Fibroblast of lung (primary cell): ENCODE measurements at regions not wholly inside any gene's neighbourhood (a gene's known extent, or its start where the extent isn't known, plus 50 kb on each side); places are given as distances from the start of the nearest gene placed in this dataset.

Experiments used
- DNase-seq, 2 donors: peaks; one replicate each; pipeline versions ENCODE4 v3.0.0 to v3.0.0-alpha.2; 2010; ENCODE audit warnings: low read depth in 2 of 2
- H2AFZ ChIP-seq: 2 replicates; pipeline ENCODE4 v1.5.1; 2012; ENCODE audit warnings: low read length, control low read depth, inconsistent platforms
- H3K27ac ChIP-seq: 2 replicates; pipeline ENCODE4 v1.5.1; 2011; ENCODE audit warnings: low read length, control low read depth; ENCODE audit not compliant: insufficient read depth
- H3K27me3 ChIP-seq: 2 replicates; pipeline ENCODE4 v1.5.1; 2011; ENCODE audit warnings: mild to moderate bottlenecking, low read length; ENCODE audit not compliant: control insufficient read depth, insufficient read depth
- H3K36me3 ChIP-seq: 2 replicates; pipeline ENCODE4 v1.5.1; 2011; ENCODE audit warnings: low read length; ENCODE audit not compliant: control insufficient read depth, insufficient read depth
- H3K4me1 ChIP-seq: 2 replicates; pipeline ENCODE4 v1.5.1; 2011; ENCODE audit warnings: low read length; ENCODE audit not compliant: control insufficient read depth, insufficient read depth; ENCODE audit errors: extremely low read depth
- H3K4me2 ChIP-seq: 2 replicates; pipeline ENCODE4 v1.5.1; 2011; ENCODE audit warnings: low read length, control low read depth; ENCODE audit not compliant: insufficient read depth; ENCODE audit errors: extremely low read depth
- H3K4me3 ChIP-seq, 4 experiments: fragments of 200-600 bp in 1 of 4; sonication (generic) in 1 of 4; replicated peaks in 1 of 4; 2 replicates each; pipeline ENCODE4 v1.5.1; 2011 to 2016; ENCODE audit warnings: low read length in 4 of 4, low read depth in 3 of 4, mild to moderate bottlenecking in 3 of 4, control low read depth in 2 of 4, inconsistent platforms in 1 of 4, mixed read lengths in 1 of 4; ENCODE audit not compliant: insufficient read depth in 1 of 4; ENCODE audit errors: control extremely low read depth in 1 of 4
- H3K79me2 ChIP-seq: 2 replicates; pipeline ENCODE4 v1.5.1; 2012; ENCODE audit warnings: mild to moderate bottlenecking, low read length, inconsistent platforms; ENCODE audit not compliant: control insufficient read depth, insufficient read depth
- H3K9ac ChIP-seq: 2 replicates; pipeline ENCODE4 v1.5.1; 2011; ENCODE audit warnings: mild to moderate bottlenecking, low read length, control low read depth; ENCODE audit not compliant: insufficient read depth
- H3K9me3 ChIP-seq: 2 replicates; pipeline ENCODE4 v1.5.1; 2012; ENCODE audit warnings: low read depth, low read length; ENCODE audit not compliant: control insufficient read depth, insufficient read depth
- H4K20me1 ChIP-seq: 2 replicates; pipeline ENCODE4 v1.5.1; 2011; ENCODE audit warnings: low read length; ENCODE audit not compliant: control insufficient read depth, insufficient read depth; ENCODE audit errors: extremely low read depth
- CTCF ChIP-seq, 2 donors: IDR thresholded peaks in 1 of 2; conservative IDR thresholded peaks in 1 of 2; 1 replicate in 1 of 2; 2 replicates in 1 of 2; pipeline ENCODE4 v1.5.1; 2011 to 2012; ENCODE audit warnings: low read length in 2 of 2, control low read depth in 1 of 2, inconsistent platforms in 1 of 2, low read depth in 1 of 2, mild to moderate bottlenecking in 1 of 2
- EZH2 ChIP-seq: IDR thresholded peaks from 2 replicates; pipeline ENCODE4 v1.5.1; 2012; ENCODE audit warnings: low read length, control low read depth, mild to moderate bottlenecking; ENCODE audit errors: missing control alignments

- Histone ChIP-seq H3K27ac (no peak overlapping the region), H3K79me2 (no peaks in the 10 kb centered on the region), H3K4me2 (no peak overlapping the region), H2AFZ (no peak overlapping the region), H3K36me3 (no peaks in the 10 kb centered on the region), H3K4me1 (no peaks in the 10 kb centered on the region), H3K9me3 (no peaks in the 10 kb centered on the region), H3K9ac (no peak overlapping the region), H3K27me3 (no peaks in the 10 kb centered on the region), H3K4me3 (no peak overlapping the region), H4K20me1 (no peaks in the 10 kb centered on the region)
- TF ChIP-seq CTCF (conservative IDR thresholded peaks at IDR 0.05 in 1 of 2, IDR thresholded peaks at IDR 0.05 in 1 of 2; ENCODE audit: low read depth in 1 of 2, low read length in 2 of 2) (no peak), EZH2 (no peak)
- no peak for DNase-seq
These were observed 78.7 kb downstream of the PRLHR start for GRCh38 chr10:118516716-118517115.

GRCh38 chr10:118513174-118513573 is 82.3 kb downstream of the PRLHR start:
- Histone ChIP-seq H3K4me2 (no peak overlapping the region), H3K9me3 (no peaks in the 10 kb centered on the region), H3K27ac (no peak overlapping the region), H2AFZ (no peak overlapping the region), H4K20me1 (no peaks in the 10 kb centered on the region), H3K79me2 (no peaks in the 10 kb centered on the region), H3K36me3 (no peaks in the 10 kb centered on the region), H3K4me1 (no peaks in the 10 kb centered on the region), H3K9ac (no peak overlapping the region), H3K4me3 (no peak overlapping the region), H3K27me3 (no peaks in the 10 kb centered on the region)
- no peak for DNase-seq
- TF ChIP-seq EZH2 (no peak), CTCF (conservative IDR thresholded peaks at IDR 0.05 in 1 of 2, IDR thresholded peaks at IDR 0.05 in 1 of 2; ENCODE audit: low read depth in 1 of 2, low read length in 2 of 2) (no peak)

DNA sequence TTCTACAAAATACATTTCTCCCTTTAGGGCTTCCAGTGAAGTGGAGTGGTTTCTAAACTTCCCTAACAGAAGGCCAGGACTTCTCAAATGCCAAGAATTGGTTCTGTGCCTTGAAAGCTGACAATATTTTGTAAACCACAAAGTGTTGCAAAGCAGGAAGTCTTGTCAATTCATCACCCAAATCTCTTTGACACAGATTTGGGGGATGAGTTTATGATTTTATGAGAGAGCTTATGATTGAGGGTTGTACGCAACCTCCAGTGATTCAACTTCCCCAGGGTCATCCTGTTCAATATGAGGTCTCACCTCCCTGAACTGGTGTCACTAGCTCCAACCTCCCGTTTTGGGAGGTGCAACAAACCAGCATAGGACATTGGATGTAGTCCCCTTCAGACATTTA is 83.7 kb downstream of the PRLHR start:
- Histone ChIP-seq H3K4me1 (no peaks in the 10 kb centered on the region), H3K9ac (no peak overlapping the region), H3K27me3 (no peaks in the 10 kb centered on the region), H3K79me2 (no peaks in the 10 kb centered on the region), H3K4me2 (no peak overlapping the region), H3K27ac (no peak overlapping the region), H3K36me3 (no peaks in the 10 kb centered on the region), H3K9me3 (no peaks in the 10 kb centered on the region), H3K4me3 (no peak overlapping the region), H2AFZ (no peak overlapping the region), H4K20me1 (no peaks in the 10 kb centered on the region)
- no peak for TF ChIP-seq CTCF (conservative IDR thresholded peaks at IDR 0.05 in 1 of 2, IDR thresholded peaks at IDR 0.05 in 1 of 2; ENCODE audit: low read depth in 1 of 2, low read length in 2 of 2)
- TF ChIP-seq EZH2 = no peak
- no peak for DNase-seq
